ENCODE measurements at regions not wholly inside any gene's neighbourhood (a gene's known extent, or its start where the extent isn't known, plus 50 kb on each side); places are given as distances from the start of the nearest gene placed in this dataset.
"Not testable (repeated sequence)": the region's sequence is repeated elsewhere in the genome, so short reads cannot be mapped to it uniquely, and the experiment has no call there.

GRCh38 chr12:17137396-17137795, 531.4 kb upstream of the LMO3 start:
- peaks cover 0 to 10% (median 0%) of the 10 kb centered on the region in 8 donors for H3K9me3 ChIP-seq
- no peak overlapping the region for H3K4me3 ChIP-seq
- H3K36me3 ChIP-seq = no peaks in the 10 kb centered on the region
- TF ChIP-seq POLR2A (IDR thresholded peaks at IDR 0.05) (no peak), CTCF (IDR thresholded peaks at IDR 0.05 in 8 of 11, conservative IDR thresholded peaks at IDR 0.05 in 3 of 11) (no peak), POLR2AphosphoS5 (IDR thresholded peaks at IDR 0.05) (no peak)
- intact Hi-C loops (cut with DNase I; ENCODE audit: low total_unique reads) = no loop called here
- no peaks in the 10 kb centered on the region for H3K4me1 ChIP-seq
- WGBS, 5 donors = 65 to 77% (median 68%) methylated on average over 3 of the region's 3 CpGs
- no peak for DNase-seq
- H3K27me3 ChIP-seq (replicated peaks in 1 of 7) = no peaks in the 10 kb centered on the region
- H3K27ac ChIP-seq = no peak overlapping the region

- peaks cover 0 to 13% (median 2%) of the 10 kb centered on the region in 8 donors for H3K9me3 ChIP-seq
- no peak for TF ChIP-seq POLR2AphosphoS5 (IDR thresholded peaks at IDR 0.05)
- TF ChIP-seq POLR2A (IDR thresholded peaks at IDR 0.05) = no peak
- TF ChIP-seq CTCF (IDR thresholded peaks at IDR 0.05 in 8 of 11, conservative IDR thresholded peaks at IDR 0.05 in 3 of 11) = no peak
- no peaks in the 10 kb centered on the region for H3K27me3 ChIP-seq (replicated peaks in 1 of 7)
- H3K4me3 ChIP-seq = no peak overlapping the region
- no peak overlapping the region for H3K27ac ChIP-seq
- DNase-seq = no peak
- intact Hi-C loops (cut with DNase I; ENCODE audit: low total_unique reads) = no loop called here
- no peaks in the 10 kb centered on the region for H3K4me1 ChIP-seq
- no peaks in the 10 kb centered on the region for H3K36me3 ChIP-seq
These were observed 528.4 kb upstream of the LMO3 start for GRCh38 chr12:17134315-17134714.

GRCh38 chr12:17132336-17132735, 526.4 kb upstream of the LMO3 start:
- WGBS, 5 donors = 85 to 90% (median 87%) methylated on average over 4 of the region's 4 CpGs
- intact Hi-C loops (cut with DNase I; ENCODE audit: low total_unique reads) = no loop called here
- TF ChIP-seq CTCF (IDR thresholded peaks at IDR 0.05 in 8 of 11, conservative IDR thresholded peaks at IDR 0.05 in 3 of 11) (no peak), POLR2A (IDR thresholded peaks at IDR 0.05) (no peak), POLR2AphosphoS5 (IDR thresholded peaks at IDR 0.05) (no peak)
- Histone ChIP-seq H3K4me1 (no peaks in the 10 kb centered on the region), H3K9me3 (peaks cover 0 to 13% (median 2%) of the 10 kb centered on the region in 8 donors), H3K27ac (no peak overlapping the region), H3K27me3 (replicated peaks in 1 of 7) (no peaks in the 10 kb centered on the region), H3K36me3 (no peaks in the 10 kb centered on the region), H3K4me3 (no peak overlapping the region)
- DNase-seq = no peak

GRCh38 chr12:17116538-17116937, 510.6 kb upstream of the LMO3 start:
- WGBS, 5 donors = 85 to 97% (median 89%) methylated on average over 3 of the region's 3 CpGs
- H3K4me3 ChIP-seq; DNase-seq; H3K27ac ChIP-seq; intact Hi-C loops (cut with DNase I; ENCODE audit: low total_unique reads); H3K4me1 ChIP-seq; H3K27me3 ChIP-seq (replicated peaks in 1 of 7); H3K36me3 ChIP-seq: not testable (repeated sequence)
- peaks cover 0 to 28% (median 13%) of the 10 kb centered on the region in 8 donors for H3K9me3 ChIP-seq

GRCh38 chr12:17110316-17110715, 504.4 kb upstream of the LMO3 start:
- no peaks in the 10 kb centered on the region for H3K36me3 ChIP-seq
- no peaks in the 10 kb centered on the region for H3K27me3 ChIP-seq (replicated peaks in 1 of 7)
- H3K27ac ChIP-seq = no peak overlapping the region
- intact Hi-C loops (cut with DNase I; ENCODE audit: low total_unique reads) = no loop called here
- DNase-seq = no peak
- TF ChIP-seq POLR2A (IDR thresholded peaks at IDR 0.05) (no peak), CTCF (IDR thresholded peaks at IDR 0.05 in 8 of 11, conservative IDR thresholded peaks at IDR 0.05 in 3 of 11) (no peak), POLR2AphosphoS5 (IDR thresholded peaks at IDR 0.05) (no peak)
- H3K9me3 ChIP-seq = peaks cover 0 to 11% (median 2%) of the 10 kb centered on the region in 8 donors
- H3K4me3 ChIP-seq = no peak overlapping the region
- no peaks in the 10 kb centered on the region for H3K4me1 ChIP-seq

Data from spleen (tissue), 11 donors.